NCI-H446 treated with DMSO at 0.1 percent for 48 hours (cell line): ENCODE measurements at regions not wholly inside any gene's neighbourhood (a gene's known extent, or its start where the extent isn't known, plus 50 kb on each side); places are given as distances from the start of the nearest gene placed in this dataset.

Source experiments
- DNase-seq: peaks from one replicate; lab custom pipeline; 2025; lab: John Stamatoyannopoulos, UW

GRCh38 chr13:78012046-78012445, 93.4 kb upstream of the EDNRB start:
- no peak for DNase-seq

GRCh38 chr13:78004821-78005220, 86.2 kb upstream of the EDNRB start:
- no peak for DNase-seq

GRCh38 chr13:77999746-78000145, 81.1 kb upstream of the EDNRB start:
- no peak for DNase-seq

GRCh38 chr13:77994166-77994565, 75.5 kb upstream of the EDNRB start:
- no peak for DNase-seq

- DNase-seq = no peak
These were observed 72.4 kb upstream of the EDNRB start for GRCh38 chr13:77991003-77991402.

GRCh38 chr13:77989281-77989680, 70.7 kb upstream of the EDNRB start:
- DNase-seq = no peak

GRCh38 chr13:77988355-77988754, 69.7 kb upstream of the EDNRB start:
- no peak for DNase-seq

- DNase-seq = no peak
These were observed 68.1 kb upstream of the EDNRB start for GRCh38 chr13:77986713-77987112.

- DNase-seq = no peak
These were observed 67.4 kb upstream of the EDNRB start for GRCh38 chr13:77985866-77986636.

- DNase-seq = no peak
These were observed 62.8 kb upstream of the EDNRB start for GRCh38 chr13:77981281-77981881.

- DNase-seq = no peak
These were observed 62.0 kb upstream of the EDNRB start for GRCh38 chr13:77980592-77980991.

- DNase-seq = no peak
These were observed 61.2 kb upstream of the EDNRB start for GRCh38 chr13:77979721-77980385.

- no peak for DNase-seq
These were observed 56.9 kb upstream of the EDNRB start for GRCh38 chr13:77975358-77976042.

GRCh38 chr13:77969299-77969698, 50.7 kb upstream of the EDNRB start:
- no peak for DNase-seq
